Activated T-cell treated with anti-CD3 and anti-CD28 coated beads for 1 hour (primary cell): ENCODE measurements at regions not wholly inside any gene's neighbourhood (a gene's known extent, or its start where the extent isn't known, plus 50 kb on each side); places are given as distances from the start of the nearest gene placed in this dataset.

ENCODE experiments used
- DNase-seq: peaks from one replicate; pipeline ENCODE4 v3.0.0-alpha.2; 2020; ENCODE audit warnings: low read depth

DNA sequence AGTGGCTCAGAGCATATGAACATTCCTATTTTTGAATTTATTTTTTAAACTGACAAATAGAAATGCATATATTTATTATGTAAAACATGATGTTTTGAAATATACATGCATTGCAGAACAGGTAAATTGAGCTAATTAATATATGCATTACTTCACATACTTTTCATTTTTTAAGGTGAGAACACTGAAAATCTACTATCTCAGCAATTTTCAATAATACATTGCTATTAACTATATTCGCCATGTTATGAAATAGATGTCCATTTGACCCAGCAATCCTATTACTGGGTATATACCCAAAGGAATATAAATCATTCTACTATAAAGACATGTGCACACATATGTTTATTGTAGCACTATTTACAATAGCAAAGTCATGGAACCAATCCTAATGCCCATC, 717.7 kb upstream of the PIK3C3 start:
- DNase-seq: no peak

DNA sequence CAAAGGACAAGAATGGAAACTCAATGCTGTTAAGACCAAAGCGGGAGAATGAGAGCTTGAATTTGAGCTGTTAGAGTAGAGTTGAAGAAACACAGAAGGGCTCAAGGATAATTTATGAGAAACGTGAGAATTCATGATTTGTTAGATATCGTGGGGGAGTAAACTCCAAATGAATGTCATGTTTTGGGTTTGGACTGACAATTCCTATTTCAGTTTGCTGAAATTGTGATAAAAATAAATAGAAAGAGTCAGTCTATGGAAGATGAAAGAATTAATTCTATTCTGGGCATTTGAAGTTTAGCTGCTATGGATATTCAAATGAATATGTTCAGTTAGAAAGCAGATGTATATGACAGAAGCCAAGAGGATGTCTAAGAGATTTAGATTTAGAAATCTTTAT, 723.4 kb upstream of the PIK3C3 start:
- no peak for DNase-seq

DNA sequence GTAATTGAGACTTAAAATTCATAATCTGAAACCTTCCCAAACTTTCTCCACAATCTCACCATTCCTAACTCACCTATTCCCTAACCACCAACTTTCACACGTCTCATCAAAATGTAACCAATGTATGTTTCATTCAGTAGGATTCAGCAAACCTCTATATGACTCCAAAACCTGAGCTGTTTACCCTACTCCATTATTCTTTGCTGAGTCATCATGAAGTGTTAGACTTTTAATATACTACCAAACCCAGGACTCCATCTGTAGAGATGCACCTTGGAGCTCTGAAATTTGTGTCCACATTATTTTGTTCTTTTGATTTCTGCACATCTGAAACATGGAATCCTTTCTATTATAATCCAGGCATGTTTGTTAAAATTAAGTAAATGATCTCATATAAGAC, 727.0 kb upstream of the PIK3C3 start:
- no peak for DNase-seq

DNA sequence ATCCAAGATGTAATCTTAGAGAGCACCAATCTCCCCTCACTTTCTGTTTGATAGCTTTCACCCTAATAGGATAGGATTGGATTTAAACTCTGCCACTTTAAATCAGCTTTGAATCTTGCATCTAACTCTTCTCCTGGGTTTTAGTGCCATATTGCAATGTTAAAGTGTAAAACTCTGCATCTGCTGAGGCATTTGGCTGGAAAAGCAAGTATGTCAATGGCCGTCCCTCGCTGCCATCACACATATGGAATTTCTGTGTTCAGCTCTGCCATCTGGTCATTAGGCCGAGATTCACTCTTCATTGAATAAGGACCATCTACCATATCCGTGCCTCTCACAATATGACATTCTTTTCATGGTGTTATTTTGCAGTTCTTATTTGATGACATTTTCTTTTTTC, 728.1 kb upstream of the PIK3C3 start:
- no peak for DNase-seq

DNA sequence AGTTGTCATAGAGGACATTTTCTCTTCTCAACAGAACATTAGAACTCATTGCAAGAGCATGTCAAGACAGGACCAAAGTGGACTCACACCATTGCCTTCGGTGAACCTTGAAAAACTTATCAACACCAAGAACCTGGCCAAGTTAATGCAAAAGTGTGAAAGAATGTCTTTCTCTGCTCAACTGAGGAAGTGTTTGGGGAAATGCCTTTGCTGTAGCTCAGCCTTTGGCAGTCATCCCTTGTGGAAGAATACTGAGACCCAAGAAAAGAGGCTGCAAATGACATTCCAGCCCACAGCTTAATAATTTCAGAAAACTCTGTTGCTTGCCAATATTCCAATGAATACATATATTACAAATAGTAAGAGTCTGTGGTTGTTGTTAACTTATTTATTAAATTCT, 728.8 kb upstream of the PIK3C3 start:
- no peak for DNase-seq

DNA sequence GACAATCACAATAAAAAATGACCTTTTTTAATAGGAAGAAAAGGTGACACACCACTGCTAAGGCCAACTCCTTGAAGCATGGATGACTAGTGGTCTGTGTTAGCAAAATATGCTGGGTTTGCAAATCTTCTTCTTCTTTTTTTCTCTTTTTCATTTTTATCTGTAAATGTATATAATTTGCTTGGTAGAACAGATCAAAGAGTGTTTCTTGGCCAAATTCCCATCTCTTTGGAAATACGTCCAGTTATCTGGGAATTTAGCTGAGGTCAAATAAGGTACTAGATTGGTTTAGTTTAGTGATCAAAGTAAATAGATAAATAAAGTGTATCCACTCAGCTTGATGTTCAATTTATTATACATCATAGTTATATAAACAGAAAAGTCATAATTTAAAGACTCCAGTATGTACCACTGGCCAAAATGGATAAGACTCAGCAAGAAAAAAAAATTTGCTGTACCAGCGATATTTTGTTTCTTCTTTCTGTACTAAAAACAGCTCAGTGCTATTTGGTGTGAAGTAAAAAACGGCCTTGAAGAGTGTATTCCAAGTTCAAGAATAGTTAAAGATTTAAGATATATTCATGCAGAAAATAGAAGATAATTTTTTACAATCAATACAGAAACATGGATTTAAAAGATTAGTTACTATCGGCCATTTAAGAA, 738.6 kb upstream of the PIK3C3 start:
- no peak for DNase-seq

DNA sequence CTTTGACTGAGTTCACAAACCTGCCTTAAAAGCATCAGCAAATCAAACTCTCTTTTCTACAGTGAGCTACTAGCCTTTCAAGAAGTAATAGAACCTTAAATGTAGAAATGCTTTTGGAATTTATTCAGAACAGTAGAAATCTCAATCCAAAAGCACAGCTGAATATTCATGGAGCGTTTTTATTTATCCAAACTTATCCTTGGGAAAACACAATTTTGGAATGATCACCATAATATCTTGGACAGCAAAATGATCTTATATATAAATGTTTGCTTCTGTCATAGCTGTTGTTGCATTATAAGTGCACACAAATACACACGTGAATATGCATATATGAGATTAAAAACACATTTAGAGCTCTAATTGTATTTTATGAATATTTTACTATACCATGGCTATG, 747.3 kb upstream of the PIK3C3 start:
- no peak for DNase-seq

DNA sequence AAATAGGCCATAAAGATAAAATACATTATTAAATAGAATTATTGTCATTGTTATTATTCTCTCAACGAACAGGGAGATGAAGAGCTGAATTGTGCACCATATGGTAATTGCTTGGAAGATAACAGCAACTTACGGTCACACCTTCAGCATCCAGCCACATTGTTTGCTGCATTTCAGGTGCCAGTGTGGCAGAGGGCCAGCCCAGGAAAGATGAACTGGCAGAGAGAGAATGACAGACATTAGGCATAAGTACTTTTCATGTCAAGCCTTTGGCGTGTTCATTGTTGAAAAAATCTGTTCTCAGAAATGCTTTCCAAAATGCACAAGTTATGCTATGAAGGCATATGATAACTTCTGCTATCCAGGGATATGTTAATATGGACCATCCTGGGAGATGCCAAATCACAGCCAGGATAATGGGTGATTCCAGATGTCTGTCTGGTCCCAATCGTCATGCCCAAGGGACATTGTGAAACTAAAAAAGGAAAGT, 748.6 kb upstream of the PIK3C3 start:
- DNase-seq: no peak

DNA sequence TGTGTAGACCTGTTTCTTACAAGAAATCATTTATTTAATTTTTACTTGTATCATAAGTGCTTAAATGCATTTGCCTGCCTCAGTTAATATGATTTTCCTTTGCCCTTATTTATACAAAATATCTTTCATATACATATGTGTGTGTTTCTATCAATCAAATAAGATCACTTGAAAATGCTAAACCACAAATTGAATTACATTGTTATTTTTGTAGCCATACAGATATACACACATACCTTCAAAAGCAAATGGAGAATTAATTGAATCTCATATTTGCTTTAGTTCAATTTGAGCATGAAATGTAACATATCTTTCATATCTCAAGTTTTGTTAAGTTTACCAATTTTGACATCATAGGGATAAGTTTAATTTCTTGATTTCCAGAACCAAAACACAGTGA, 755.8 kb upstream of the PIK3C3 start:
- no peak for DNase-seq

DNA sequence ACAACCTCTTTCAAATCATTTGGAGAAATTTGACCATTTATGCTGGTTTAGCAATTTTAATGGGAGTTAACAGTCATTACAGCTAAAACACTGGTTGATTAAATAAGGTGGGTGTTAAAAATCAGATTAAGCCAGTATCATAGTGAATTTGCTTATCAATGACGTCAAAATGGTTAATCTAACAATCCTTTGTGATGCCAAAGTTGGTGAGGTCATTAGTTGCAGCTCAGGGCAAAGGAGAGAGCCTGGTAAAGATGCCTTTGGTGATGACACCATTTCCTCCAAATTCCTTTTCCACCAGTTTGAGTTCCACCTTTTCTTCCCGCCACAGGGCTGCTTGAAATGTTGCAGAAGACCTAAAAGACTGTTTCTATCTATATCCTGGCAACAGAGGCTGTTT, 757.1 kb upstream of the PIK3C3 start:
- no peak for DNase-seq

DNA sequence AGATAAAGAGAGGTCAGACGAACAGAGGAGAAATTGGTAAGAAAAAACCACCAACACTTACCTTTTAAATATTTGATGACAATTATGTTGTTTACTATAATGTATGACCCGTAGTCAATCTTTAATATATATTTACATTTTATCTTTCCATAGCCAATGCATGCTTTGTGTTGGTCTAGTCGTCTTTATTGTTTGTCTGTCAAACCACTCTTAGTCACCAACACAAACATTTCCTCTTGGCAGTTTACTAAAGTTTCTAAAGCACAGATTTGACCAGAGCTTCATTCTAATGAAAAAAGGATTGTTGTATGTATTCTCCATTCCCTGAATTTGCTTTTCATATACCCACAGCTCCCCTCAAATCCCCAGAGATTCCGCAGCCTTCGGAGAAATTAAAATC, 784.7 kb upstream of the PIK3C3 start:
- DNase-seq: no peak

DNA sequence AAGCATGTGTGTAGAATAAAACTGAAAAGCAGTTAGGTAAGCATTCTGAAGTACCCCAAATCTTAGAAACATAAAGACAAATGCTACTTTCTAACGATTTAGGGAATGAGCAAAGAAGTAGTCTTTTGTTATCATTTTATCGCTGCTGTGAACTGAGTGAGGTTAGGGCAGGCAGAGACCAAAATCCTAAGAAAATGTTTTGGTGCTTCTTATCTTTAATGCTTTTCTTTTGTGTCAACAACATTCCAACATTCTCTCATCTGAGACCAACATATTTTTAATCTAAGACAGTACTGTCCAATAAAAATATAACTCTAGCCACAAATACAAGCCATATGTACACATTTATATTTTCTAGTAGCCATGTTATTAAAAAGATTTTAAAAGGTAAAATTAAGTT, 789.4 kb upstream of the PIK3C3 start:
- DNase-seq: no peak

DNA sequence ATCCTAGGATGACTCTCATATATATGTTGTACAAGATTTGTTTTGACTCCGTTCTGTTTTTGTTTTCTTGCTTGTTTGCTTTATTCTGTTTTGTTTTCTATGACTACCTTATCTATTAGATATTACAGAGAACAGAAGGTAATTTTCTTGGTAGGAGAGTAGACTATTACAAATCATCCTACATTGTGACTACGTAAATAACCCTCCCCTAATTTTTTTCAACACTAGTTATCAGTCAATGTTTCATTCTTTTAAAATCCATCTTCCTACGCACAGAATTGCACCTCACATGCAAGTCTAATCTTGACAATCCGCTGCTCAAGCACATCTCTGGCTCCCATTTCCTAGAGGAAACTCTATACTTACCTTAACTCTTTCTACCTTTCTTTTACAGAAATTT, 792.3 kb upstream of the PIK3C3 start:
- DNase-seq: no peak

DNA sequence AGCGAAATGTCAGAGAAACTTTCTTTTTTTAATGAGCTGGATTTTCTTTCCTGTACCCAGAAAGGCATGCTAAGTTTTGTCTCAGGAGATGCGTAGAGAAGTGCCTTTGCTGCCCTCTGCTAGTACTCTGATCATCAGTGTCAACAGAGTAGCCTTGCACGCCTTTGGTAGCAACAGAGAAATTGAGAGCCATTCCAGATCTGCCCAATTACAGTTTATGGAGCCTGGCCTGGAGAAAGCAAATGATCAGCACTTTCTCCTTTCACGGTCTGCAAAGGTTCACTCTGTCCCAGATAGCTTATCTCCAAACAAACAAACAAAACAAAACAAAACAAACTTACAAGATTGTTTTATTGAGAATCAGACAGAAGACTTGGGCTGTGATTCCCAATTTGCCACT, 792.8 kb upstream of the PIK3C3 start:
- no peak for DNase-seq

DNA sequence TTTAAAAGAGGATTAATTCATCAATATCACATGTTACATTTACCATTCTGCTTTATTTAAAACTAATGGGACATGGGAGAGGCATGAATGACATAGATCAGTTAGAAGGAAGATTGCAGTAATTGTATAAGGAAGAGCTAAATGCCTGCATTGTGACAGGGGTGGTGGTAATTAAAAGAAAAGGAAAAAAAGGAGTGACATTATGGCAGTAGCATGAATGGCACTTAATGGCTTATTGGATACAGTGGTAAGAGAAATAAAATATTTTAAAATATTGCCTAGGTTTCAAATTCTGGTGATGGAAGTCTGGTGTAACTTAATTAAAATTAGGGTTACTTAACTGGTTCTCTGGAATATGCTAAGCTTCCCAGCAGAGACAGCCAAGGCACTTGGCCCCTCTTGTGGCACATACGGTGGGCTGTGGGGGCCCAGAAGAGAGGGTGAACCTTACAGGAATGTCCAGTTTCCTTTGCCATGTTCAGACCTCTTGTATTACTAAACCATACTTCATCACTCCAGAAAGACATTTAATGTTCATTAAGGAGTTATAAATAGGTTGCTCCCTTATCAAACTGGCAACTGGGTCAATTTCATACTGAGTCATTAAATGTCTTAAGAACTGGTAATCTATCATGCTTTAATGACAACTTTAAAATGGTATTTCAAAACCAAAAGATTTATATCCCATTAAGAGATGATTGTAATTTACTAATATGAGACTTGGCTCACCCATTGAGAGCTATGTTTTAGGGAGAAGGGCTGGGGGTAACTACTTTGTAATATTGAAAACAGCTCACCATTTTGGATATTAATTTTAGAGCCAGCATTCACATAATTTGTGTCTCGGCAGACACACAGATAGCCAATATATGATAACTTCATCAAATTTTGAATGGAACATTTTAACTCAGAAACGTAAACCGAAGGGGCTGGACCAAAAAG, 798.9 kb upstream of the PIK3C3 start:
- DNase-seq: no peak

DNA sequence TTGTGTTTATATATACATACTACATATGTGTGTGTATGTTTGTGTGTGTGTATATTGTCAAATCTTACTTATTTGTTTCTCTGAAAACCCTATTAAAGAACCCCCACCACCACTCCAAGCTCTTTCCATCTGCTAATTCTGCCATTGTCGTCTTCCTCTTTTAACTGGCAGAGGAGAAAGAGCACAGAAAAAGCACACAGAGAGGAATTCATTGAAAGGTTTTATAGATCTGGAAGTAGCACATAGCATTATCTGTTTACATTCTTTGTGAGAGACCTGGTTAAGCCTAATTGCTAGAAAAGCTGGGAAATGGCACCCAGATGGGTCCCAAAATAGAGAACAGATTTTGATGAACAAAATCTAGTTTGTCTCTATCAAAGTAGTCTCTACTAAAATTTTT, 800.0 kb upstream of the PIK3C3 start:
- no peak for DNase-seq

DNA sequence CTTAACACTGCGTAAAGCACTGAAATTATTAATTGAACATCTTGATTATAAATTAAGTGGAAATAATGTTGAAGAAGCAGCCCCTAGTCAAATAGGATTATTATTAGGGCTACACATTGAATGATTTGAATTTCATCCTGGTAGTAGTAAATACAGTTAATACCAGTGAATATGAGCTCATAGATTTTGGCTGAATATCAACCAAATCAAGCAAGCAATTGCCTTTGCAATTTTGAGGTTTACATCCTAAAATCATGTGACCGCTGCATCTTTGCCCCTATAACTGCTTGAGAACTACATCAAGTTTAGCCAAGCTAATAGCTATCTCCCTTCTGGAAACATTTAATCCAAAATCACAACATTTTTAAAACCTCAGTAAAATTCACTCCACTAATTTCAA, 801.2 kb upstream of the PIK3C3 start:
- no peak for DNase-seq

DNA sequence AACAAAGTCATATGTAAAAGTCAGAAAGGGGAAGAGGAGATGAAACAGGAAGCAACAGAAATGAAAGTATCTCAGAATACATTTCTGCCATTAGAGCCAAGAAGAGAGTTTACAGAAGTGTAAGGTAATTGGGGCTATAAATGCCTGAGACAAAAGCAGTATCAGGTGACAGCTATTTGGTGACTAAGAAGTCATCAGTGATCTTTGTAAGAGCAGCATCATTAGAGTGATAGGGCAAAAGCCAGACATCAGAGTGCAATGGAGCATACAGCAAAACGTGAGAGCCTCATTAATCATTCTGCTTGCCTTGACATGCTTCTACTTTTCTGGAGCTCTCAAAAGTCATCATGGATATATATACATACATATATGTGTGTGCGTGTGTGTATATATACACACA, 804.7 kb upstream of the PIK3C3 start:
- DNase-seq: no peak

DNA sequence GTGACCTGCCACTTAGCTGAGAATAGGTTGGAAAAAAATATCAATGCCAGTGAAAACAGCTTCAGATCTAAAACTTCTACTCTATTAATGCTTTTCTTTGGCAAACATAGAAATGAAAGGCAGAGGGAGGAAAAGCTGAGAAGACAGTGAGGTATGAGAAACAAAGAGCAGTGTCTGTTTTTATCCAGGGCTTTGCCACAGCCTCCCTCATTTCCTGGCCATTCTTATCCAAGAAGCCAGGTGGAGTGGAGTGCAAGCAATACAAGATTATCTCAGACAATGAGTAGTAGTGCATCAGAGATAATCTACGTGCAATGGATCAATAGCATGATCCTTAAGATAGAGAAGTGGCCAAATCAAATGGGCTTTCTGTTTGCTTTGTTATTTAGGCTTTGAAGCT, 808.7 kb upstream of the PIK3C3 start:
- no peak for DNase-seq

DNA sequence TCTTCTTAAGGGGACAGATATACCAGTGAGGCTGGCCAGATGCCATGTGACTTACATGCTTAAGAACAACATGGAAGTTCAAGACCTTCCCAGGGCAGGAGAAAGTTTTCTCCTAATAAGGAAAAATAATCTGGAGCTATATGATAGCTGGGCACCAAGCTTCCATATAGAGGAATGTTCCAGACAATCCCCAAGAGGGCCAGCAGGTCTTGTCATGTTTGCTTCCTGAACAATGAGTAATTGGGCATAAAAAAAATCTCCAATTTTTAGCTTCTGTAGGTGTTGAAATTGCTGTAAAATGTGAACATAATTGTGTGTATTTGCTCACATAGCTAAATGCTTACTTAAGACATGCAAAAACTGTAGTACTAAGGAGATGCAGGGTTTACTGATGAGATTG, 809.5 kb upstream of the PIK3C3 start:
- DNase-seq: no peak

DNA sequence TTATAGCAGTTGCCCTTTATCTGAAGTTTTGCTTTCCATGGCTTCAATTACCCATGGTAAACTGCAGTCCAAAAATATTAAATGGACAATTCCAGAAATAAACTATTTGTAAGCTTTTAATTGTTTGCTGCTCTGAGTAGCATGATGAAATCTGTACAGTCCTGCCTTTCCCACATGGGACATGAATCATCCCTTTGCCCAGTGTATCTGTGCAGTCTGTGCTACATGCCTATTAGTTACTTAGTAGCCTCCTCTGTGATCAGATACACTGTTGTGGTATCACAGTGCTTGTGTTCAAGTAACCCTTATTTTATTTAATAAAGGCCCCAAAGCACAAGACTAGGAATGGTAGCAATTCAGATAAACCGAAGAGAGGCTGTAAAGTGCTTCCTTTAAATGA, 810.6 kb upstream of the PIK3C3 start:
- no peak for DNase-seq

DNA sequence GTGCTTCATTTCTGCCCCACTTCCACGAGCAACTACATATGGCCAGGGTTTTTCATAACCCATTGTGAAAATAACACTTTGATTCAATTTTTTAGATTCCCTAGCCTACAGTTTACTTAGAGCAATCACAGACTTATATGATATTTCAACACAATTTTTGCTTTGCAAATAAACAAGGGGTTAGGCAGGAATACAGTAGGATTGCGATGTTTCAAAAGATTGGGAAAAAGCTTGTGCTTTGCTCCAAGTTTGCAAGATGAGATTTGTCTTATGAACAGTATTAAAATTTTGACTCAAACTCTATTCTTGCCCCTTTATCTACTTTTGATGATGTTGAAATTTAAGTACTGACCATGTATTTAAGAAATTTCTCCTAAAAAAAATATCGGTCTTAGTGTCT, 814.5 kb upstream of the PIK3C3 start:
- no peak for DNase-seq

DNA sequence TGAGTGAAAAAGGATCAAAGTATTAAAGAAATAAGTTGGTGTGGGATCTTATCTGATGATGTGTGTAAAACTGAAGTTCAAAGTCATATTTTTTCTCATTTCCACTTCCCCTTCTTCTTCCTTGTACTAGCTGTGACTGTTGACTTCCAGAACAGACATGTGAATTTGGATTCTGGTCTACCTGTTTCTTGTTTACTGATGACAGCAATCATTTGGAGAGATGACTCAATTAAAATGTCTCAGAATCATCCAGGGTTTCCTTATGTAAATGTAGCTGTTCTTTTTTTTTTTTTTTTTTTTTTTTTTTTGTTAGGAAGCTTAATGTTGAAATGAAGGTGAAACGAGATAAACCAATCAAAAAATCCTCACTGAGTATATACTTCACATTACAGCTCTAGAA, 819.9 kb upstream of the PIK3C3 start:
- no peak for DNase-seq

DNA sequence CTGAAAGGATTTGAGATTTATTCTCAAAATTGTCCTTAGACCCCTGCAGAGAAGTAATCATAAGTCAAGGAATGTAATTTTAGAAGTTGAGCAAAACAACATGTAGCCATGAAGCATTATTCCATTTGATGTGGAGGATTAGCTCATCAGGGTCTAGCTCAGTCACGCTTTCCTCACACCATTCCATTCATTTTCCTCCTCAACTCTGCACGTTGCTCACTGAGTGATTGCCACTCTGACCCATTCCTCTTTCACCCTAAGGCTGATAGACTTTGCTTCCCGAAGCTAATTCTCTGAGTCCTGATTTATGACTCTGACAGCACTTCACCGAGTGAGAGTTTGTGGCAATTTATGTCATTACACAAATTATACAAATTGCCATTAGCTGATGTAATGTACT, 820.6 kb upstream of the PIK3C3 start:
- DNase-seq: no peak
